HepG2 (cell line): ENCODE measurements at regions not wholly inside any gene's neighbourhood (a gene's known extent, or its start where the extent isn't known, plus 50 kb on each side); places are given as distances from the start of the nearest gene placed in this dataset.

Source experiments
- ATAC-seq: fragments of 200-7000 bp; cut with Tn5 transposase; 3 replicates; pipeline ENCODE4 v1.9.1; 2020; ENCODE audit warnings: mild to moderate bottlenecking, moderate library complexity
- BruUV-seq: library from RNA; stranded (reverse); fragments of 400-500 nt; replicated peaks from 2 replicates; lab custom pipeline; 2021; lab: Mats Ljungman, UMichigan
- CTCF ChIA-PET: fragments of 300-600 bp; formaldehyde crosslinking; extraction: SDS; loops from one replicate; lab custom pipeline; 2021; ENCODE audit warnings: low total read pairs, inconsistent platforms, low intra/inter-chr PET ratio; lab: Yijun Ruan, JAX
- POLR2A ChIA-PET: fragments of 350-600 bp; sonication (Branson Sonifier 250); formaldehyde crosslinking; loops from one replicate; lab custom pipeline; 2020; ENCODE audit warnings: antibody characterized with exemption, inconsistent platforms; lab: Yijun Ruan, JAX
- DNase-seq: peaks from one replicate; pipeline ENCODE4 v3.0.0-alpha.2; 2015; ENCODE audit warnings: low spot score
- FAIRE-seq: peaks from 3 replicates; lab custom pipeline; 2011; peaks lifted over from hg19 to GRCh38; lab: Jason Lieb, UNC
- H2AFZ ChIP-seq: one replicate; pipeline ENCODE4 v1.6.1; 2011; ENCODE audit warnings: low read length, inconsistent platforms
- H3K27ac ChIP-seq: fragments of 300-600 bp; 3 replicates; pipeline ENCODE4 v1.8.0; 2011; ENCODE audit warnings: mixed run types, mild to moderate bottlenecking, mixed read lengths, low read length, inconsistent platforms; ENCODE audit not compliant: insufficient read depth; ENCODE audit errors: extremely low read length
- H3K27me3 ChIP-seq, 2 experiments: fragments of 200-600 bp in 1 of 2; 2 replicates in 1 of 2; 3 replicates in 1 of 2; pipeline versions ENCODE4 v1.6.0 to v1.8.0; 2011; ENCODE audit warnings: low read length in 2 of 2, mild to moderate bottlenecking in 2 of 2, moderate library complexity in 2 of 2, inconsistent platforms in 1 of 2; ENCODE audit not compliant: insufficient read depth in 2 of 2, control insufficient read depth in 1 of 2
- H3K36me3 ChIP-seq, 2 experiments: fragments of 200-600 bp in 1 of 2; replicated peaks in 1 of 2; 2 replicates in 1 of 2; 3 replicates in 1 of 2; pipeline versions ENCODE4 v1.5.1 to v1.8.0; 2011; ENCODE audit warnings: low read length in 2 of 2, inconsistent platforms in 1 of 2; ENCODE audit not compliant: insufficient read depth in 2 of 2, control insufficient read depth in 1 of 2
- H3K4me1 ChIP-seq: 2 replicates; pipeline ENCODE4 v1.5.1; 2012; ENCODE audit warnings: low read length, inconsistent platforms; ENCODE audit not compliant: insufficient read depth
- H3K4me2 ChIP-seq: 2 replicates; pipeline ENCODE4 v1.6.0; 2011; ENCODE audit warnings: low read depth, low read length, inconsistent platforms
- H3K4me3 ChIP-seq, 3 experiments: fragments of 200-600 bp in 1 of 3; sonication (generic), shearing (Covaris generic) in 1 of 3; replicated peaks in 1 of 3; 2 replicates each; pipeline ENCODE4 v1.5.1; 2011 to 2016; ENCODE audit warnings: low read length in 3 of 3, inconsistent platforms in 2 of 3, low read depth in 2 of 3, mild to moderate bottlenecking in 2 of 3, control low read depth in 1 of 3, mixed read lengths in 1 of 3; ENCODE audit not compliant: insufficient read depth in 1 of 3
- H3K79me2 ChIP-seq: one replicate; pipeline ENCODE4 v1.6.1; 2011; ENCODE audit warnings: low read length, inconsistent platforms; ENCODE audit not compliant: insufficient read depth
- H3K9ac ChIP-seq: 2 replicates; pipeline ENCODE4 v1.6.0; 2011; ENCODE audit warnings: mild to moderate bottlenecking, low read depth, low read length, inconsistent platforms; ENCODE audit not compliant: insufficient read depth
- H3K9me3 ChIP-seq: 2 replicates; pipeline ENCODE4 v1.5.1; 2012; ENCODE audit warnings: mild to moderate bottlenecking, low read length
- H4K20me1 ChIP-seq: 2 replicates; pipeline ENCODE4 v1.6.0; 2011; ENCODE audit warnings: inconsistent platforms, mild to moderate bottlenecking, low read length, moderate library complexity; ENCODE audit not compliant: insufficient read depth
- CBFB ChIP-seq: sonication (generic); formaldehyde crosslinking; IDR thresholded peaks from 2 replicates; pipeline ENCODE4 v1.4.0; 2020; ENCODE audit warnings: missing genetic modification reagents
- CBX2 ChIP-seq, 2 experiments: fragments of 200-600 bp in 1 of 2; sonication (generic); formaldehyde crosslinking in 1 of 2; IDR thresholded peaks; 2 replicates each; pipeline versions ENCODE4 v1.7.0 to v1.8.1; 2018 to 2022; ENCODE audit warnings: low read depth in 2 of 2, low read length in 1 of 2, mild to moderate bottlenecking in 1 of 2, missing genetic modification reagents in 1 of 2
- EHMT2 ChIP-seq: fragments of 200-600 bp; sonication (generic); IDR thresholded peaks from 2 replicates; pipeline ENCODE4 v1.7.0; 2017; ENCODE audit warnings: antibody characterized with exemption, low read depth, low read length, borderline replicate concordance
- JUND ChIP-seq: sonication (generic); formaldehyde crosslinking; IDR thresholded peaks from 2 replicates; pipeline ENCODE4 v1.8.0; 2022; ENCODE audit warnings: mild to moderate bottlenecking, missing genetic modification reagents
- LBX2 ChIP-seq: sonication (generic); formaldehyde crosslinking; IDR thresholded peaks from 2 replicates; pipeline ENCODE4 v1.5.0; 2020; ENCODE audit warnings: missing genetic modification reagents, mild to moderate bottlenecking, borderline replicate concordance
- PHF20 ChIP-seq: sonication (generic); formaldehyde crosslinking; IDR thresholded peaks from 2 replicates; pipeline ENCODE4 v1.5.0; 2020; ENCODE audit warnings: mild to moderate bottlenecking, missing genetic modification reagents
- RARG ChIP-seq: sonication (generic); formaldehyde crosslinking; IDR thresholded peaks from 2 replicates; pipeline ENCODE4 v1.4.0; 2020; ENCODE audit warnings: low read depth, mild to moderate bottlenecking, missing genetic modification reagents
- TP53 ChIP-seq: sonication (generic); formaldehyde crosslinking; conservative IDR thresholded peaks from 2 replicates; pipeline ENCODE4 v1.4.0; 2020; ENCODE audit warnings: missing genetic modification reagents
- ZGPAT ChIP-seq: IDR thresholded peaks from 2 replicates; pipeline ENCODE4 v1.6.1; 2016; ENCODE audit warnings: mild to moderate bottlenecking
- ZKSCAN8 ChIP-seq: IDR thresholded peaks from 2 replicates; pipeline ENCODE4 v1.6.1; 2016; ENCODE audit warnings: borderline replicate concordance, missing genetic modification reagents, missing compliant biosample characterization
- ZNF180 ChIP-seq: sonication (generic); formaldehyde crosslinking; IDR thresholded peaks from 2 replicates; pipeline ENCODE4 v1.4.0; 2020; ENCODE audit warnings: low read depth, missing genetic modification reagents, borderline replicate concordance
- ZNF281 ChIP-seq: sonication (generic); formaldehyde crosslinking; IDR thresholded peaks from 2 replicates; pipeline ENCODE4 v1.4.0; 2020; ENCODE audit warnings: missing genetic modification reagents, borderline replicate concordance
- ZNF556 ChIP-seq: sonication (generic); formaldehyde crosslinking; IDR thresholded peaks from 2 replicates; pipeline ENCODE4 v1.4.0; 2020; ENCODE audit warnings: mild to moderate bottlenecking, missing genetic modification reagents, borderline replicate concordance
- ZNF580 ChIP-seq: IDR thresholded peaks from 2 replicates; pipeline ENCODE4 v1.6.1; 2016; ENCODE audit warnings: low read depth, borderline replicate concordance
- ZNF788 ChIP-seq: sonication (generic); formaldehyde crosslinking; IDR thresholded peaks from 2 replicates; pipeline ENCODE4 v1.5.0; 2020; ENCODE audit warnings: mild to moderate bottlenecking, missing genetic modification reagents, borderline replicate concordance
- WGBS: methylation state at CpG from one replicate; pipeline ENCODE4 v1.1.6; 2017; ENCODE audit warnings: low lambda C conversion rate; 5-methylcytosine and 5-hydroxymethylcytosine counted together
- in situ Hi-C: cut with HindIII; loops from 2 replicates; pipeline ENCODE4 v1.10.0; 2017; ENCODE audit warnings: low pct_unique_long_range_greater_than_20kb; ENCODE audit not compliant: extremely low pct_ligation_motif_present
- intact Hi-C: fragments of 100-400 bp; cut with micrococcal nuclease; formaldehyde crosslinking; loops from one replicate; pipeline ENCODE4 v1.10.0; 2022; ENCODE audit not compliant: unreplicated experiment
- TF ChIP-seq, protein P1 (sequence below): sonication (generic); formaldehyde crosslinking; IDR thresholded peaks from 2 replicates; pipeline ENCODE4 v1.5.0; 2020; ENCODE audit warnings: missing genetic modification reagents
- TF ChIP-seq, protein P2 (sequence below): sonication (generic); formaldehyde crosslinking; IDR thresholded peaks from 2 replicates; pipeline ENCODE4 v1.5.0; 2020; ENCODE audit warnings: mild to moderate bottlenecking, low read depth, missing genetic modification reagents, borderline replicate concordance

DNA sequence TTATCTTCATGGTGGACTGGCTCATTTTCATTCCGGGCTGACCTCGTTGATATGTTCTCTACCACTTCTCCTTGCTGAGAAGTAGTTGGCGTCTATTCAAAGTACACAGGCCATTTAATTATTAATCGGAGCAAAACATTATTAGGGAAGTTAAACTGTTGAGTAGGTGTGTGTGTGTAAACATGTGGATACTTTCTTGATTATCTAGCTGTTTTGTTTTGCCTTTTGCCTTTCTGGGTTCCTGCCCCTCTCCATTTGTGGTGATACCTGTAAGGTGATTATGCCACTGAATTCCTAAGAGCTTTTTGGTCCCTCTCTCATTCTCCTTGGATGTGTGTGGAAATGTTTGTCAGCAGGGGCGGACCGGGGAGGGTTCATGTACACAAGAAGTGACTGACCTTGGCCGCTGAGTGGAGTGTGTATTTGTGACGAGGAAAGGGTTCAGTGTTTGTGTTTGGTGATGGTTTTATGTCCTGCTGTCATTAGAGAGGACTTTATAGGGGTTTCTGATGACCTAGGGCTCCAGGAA, 56.6 kb upstream of the PPP2R5A start:
- POLR2A ChIA-PET = interaction anchor here (0.7 to 2.0 kb wide), 5 partner anchors 14 to 57 kb away, joined by 4 to 11 read pairs (median 6); partner anchors contain the start of gene PPP2R5A
- H3K9ac ChIP-seq = no peak overlapping the region
- CTCF ChIA-PET = no interaction called here
- H3K27me3 ChIP-seq = peaks cover 0 to 4% of the 10 kb centered on the region in 2 experiments; a peak in 1 of 5 replicates
- no peaks in the 10 kb centered on the region for H3K79me2 ChIP-seq
- peak overlapping the region; percentile 55 for H3K4me2 ChIP-seq
- intact Hi-C loops (loop anchor here (5.0 kb wide), 2 partner anchors 44 to 59 kb away; partner anchors contain the start of gene PPP2R5A), in situ Hi-C loops (no loop called here)
- peaks cover 72% of the 10 kb centered on the region for H3K4me1 ChIP-seq
- ATAC-seq = peak; percentile 79
- no peaks in the 10 kb centered on the region for H4K20me1 ChIP-seq
- BruUV-seq = no TSS peak
- peak; percentile 80 for DNase-seq
- FAIRE-seq = peak; percentile 83
- H2AFZ ChIP-seq = no peak overlapping the region
- no peak overlapping the region; a peak in 1 of 6 replicates for H3K4me3 ChIP-seq
- H3K27ac ChIP-seq = no peak overlapping the region
- WGBS = under 1% methylated on average over 8 of the region's 8 CpGs
- no peaks in the 10 kb centered on the region for H3K36me3 ChIP-seq
- no peaks in the 10 kb centered on the region for H3K9me3 ChIP-seq
- TF ChIP-seq, protein P1, sequence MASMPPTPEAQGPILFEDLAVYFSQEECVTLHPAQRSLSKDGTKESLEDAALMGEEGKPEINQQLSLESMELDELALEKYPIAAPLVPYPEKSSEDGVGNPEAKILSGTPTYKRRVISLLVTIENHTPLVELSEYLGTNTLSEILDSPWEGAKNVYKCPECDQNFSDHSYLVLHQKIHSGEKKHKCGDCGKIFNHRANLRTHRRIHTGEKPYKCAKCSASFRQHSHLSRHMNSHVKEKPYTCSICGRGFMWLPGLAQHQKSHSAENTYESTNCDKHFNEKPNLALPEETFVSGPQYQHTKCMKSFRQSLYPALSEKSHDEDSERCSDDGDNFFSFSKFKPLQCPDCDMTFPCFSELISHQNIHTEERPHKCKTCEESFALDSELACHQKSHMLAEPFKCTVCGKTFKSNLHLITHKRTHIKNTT = no peak
- TF ChIP-seq ZGPAT = peak; percentile 71
- TF ChIP-seq CBFB (CRISPR knock-in tag) = no peak
- no peak for TF ChIP-seq ZNF180 (CRISPR knock-in tag)
- TF ChIP-seq ZNF580 = no peak
- TF ChIP-seq ZNF788 (CRISPR knock-in tag) = no peak
- TF ChIP-seq ZNF556 (CRISPR knock-in tag) = no peak
- TF ChIP-seq TP53 (CRISPR knock-in tag) = 0 out of 2 replicates have a peak, but pooled peaks have one; percentile 24
- no peak for TF ChIP-seq CBX2 (IDR thresholded peaks at IDR 0.05; ENCODE audit: low read depth, low read length)
- TF ChIP-seq CBX2 (CRISPR knock-in tag; IDR thresholded peaks at IDR 0.05; ENCODE audit: low read depth) = no peak
- no peak for TF ChIP-seq EHMT2
- no peak for TF ChIP-seq LBX2 (CRISPR knock-in tag)
- no peak for TF ChIP-seq RARG (CRISPR knock-in tag)
- no peak for TF ChIP-seq ZKSCAN8 (CRISPR knock-in tag)
- TF ChIP-seq PHF20 (CRISPR knock-in tag) = no peak
- TF ChIP-seq, protein P2, sequence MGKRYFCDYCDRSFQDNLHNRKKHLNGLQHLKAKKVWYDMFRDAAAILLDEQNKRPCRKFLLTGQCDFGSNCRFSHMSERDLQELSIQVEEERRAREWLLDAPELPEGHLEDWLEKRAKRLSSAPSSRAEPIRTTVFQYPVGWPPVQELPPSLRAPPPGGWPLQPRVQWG (CRISPR knock-in tag) = no peak
- TF ChIP-seq ZNF281 = 0 out of 2 replicates have a peak, but pooled peaks have one; percentile 45
- TF ChIP-seq JUND (CRISPR knock-in tag) = peak; percentile 46; the same call in 1 of the 2 replicates
